Middle frontal gyrus (tissue), 1 donor: ENCODE measurements at regions not wholly inside any gene's neighbourhood (a gene's known extent, or its start where the extent isn't known, plus 50 kb on each side); places are given as distances from the start of the nearest gene placed in this dataset.
"Not testable (repeated sequence)": the region's sequence is repeated elsewhere in the genome, so short reads cannot be mapped to it uniquely, and the experiment has no call there.

Experiments used
- DNase-seq: peaks from one replicate; pipeline ENCODE4 v3.0.0-alpha.2; 2015; ENCODE audit warnings: low spot score; ENCODE audit errors: extremely low spot score

- no peak for DNase-seq
Measured at GRCh38 chr2:2901384-2902345, 476.0 kb downstream of the EIPR1 start.

- DNase-seq: no peak
Measured at GRCh38 chr2:2899826-2900225, 477.8 kb downstream of the EIPR1 start.

- no peak for DNase-seq
Measured at GRCh38 chr2:2898744-2899143, 478.9 kb downstream of the EIPR1 start.

GRCh38 chr2:2896643-2897042, 481.0 kb downstream of the EIPR1 start:
- DNase-seq: no peak

GRCh38 chr2:2896011-2896410, 481.6 kb downstream of the EIPR1 start:
- no peak for DNase-seq

GRCh38 chr2:2894011-2894410, 483.6 kb downstream of the EIPR1 start:
- not testable (repeated sequence) for DNase-seq

GRCh38 chr2:2892892-2893291, 484.7 kb downstream of the EIPR1 start:
- no peak for DNase-seq

GRCh38 chr2:2892378-2892777, 485.2 kb downstream of the EIPR1 start:
- DNase-seq: no peak

- DNase-seq: no peak
Measured at GRCh38 chr2:2890901-2891300, 486.7 kb downstream of the EIPR1 start.

GRCh38 chr2:2890246-2890645, 487.4 kb downstream of the EIPR1 start:
- DNase-seq: no peak

GRCh38 chr2:2889646-2890045, 488.0 kb downstream of the EIPR1 start:
- DNase-seq: no peak

- DNase-seq: no peak
Measured at GRCh38 chr2:2889141-2889540, 488.5 kb downstream of the EIPR1 start.

GRCh38 chr2:2887772-2888387, 489.7 kb downstream of the EIPR1 start:
- no peak for DNase-seq

GRCh38 chr2:2886922-2887321, 490.7 kb downstream of the EIPR1 start:
- DNase-seq: no peak

- DNase-seq: no peak
Measured at GRCh38 chr2:2881499-2881898, 496.1 kb downstream of the EIPR1 start.

GRCh38 chr2:2880938-2881337, 496.7 kb downstream of the EIPR1 start:
- DNase-seq: no peak

GRCh38 chr2:2879781-2880180, 497.8 kb downstream of the EIPR1 start:
- DNase-seq: no peak

- DNase-seq: no peak
Measured at GRCh38 chr2:2879071-2879470, 498.5 kb downstream of the EIPR1 start.

- no peak for DNase-seq
Measured at GRCh38 chr2:2877427-2877826, 500.2 kb downstream of the EIPR1 start.

- no peak for DNase-seq
Measured at GRCh38 chr2:2876331-2877221, 501.0 kb downstream of the EIPR1 start.

GRCh38 chr2:2875831-2876230, 501.8 kb downstream of the EIPR1 start:
- DNase-seq: no peak

GRCh38 chr2:2875296-2875695, 502.3 kb downstream of the EIPR1 start:
- no peak for DNase-seq
